WTC11 (cell line): ENCODE measurements at regions not wholly inside any gene's neighbourhood (a gene's known extent, or its start where the extent isn't known, plus 50 kb on each side); places are given as distances from the start of the nearest gene placed in this dataset.

ENCODE experiments used
- ATAC-seq: fragments of 200-7000 bp; cut with Tn5 transposase; 2 replicates; pipeline ENCODE4 v1.10.0; 2021; ENCODE audit warnings: mild to moderate bottlenecking, moderate library complexity
- CTCF ChIA-PET: fragments of 300-600 bp; sonication (Branson Sonifier 250); formaldehyde crosslinking; loops from one replicate; lab custom pipeline; 2021; ENCODE audit warnings: antibody characterized with exemption; lab: Charles Lee
- POLR2A ChIA-PET: fragments of 350-600 bp; sonication (Branson Sonifier 250); formaldehyde crosslinking; loops from one replicate; lab custom pipeline; 2021; ENCODE audit warnings: antibody characterized with exemption; lab: Charles Lee
- DNase-seq: peaks from one replicate; pipeline ENCODE4 v3.0.0; 2021; ENCODE audit warnings: low spot score
- H3K27ac Mint-ChIP-seq: 2 replicates; pipeline ENCODE4 v1.8.0; 2021; ENCODE audit warnings: mixed read lengths
- H3K27me3 Mint-ChIP-seq: 2 replicates; pipeline ENCODE4 v1.8.0; 2021; ENCODE audit warnings: low read depth, mild to moderate bottlenecking, moderate library complexity, mixed read lengths
- H3K36me3 Mint-ChIP-seq: 2 replicates; pipeline ENCODE4 v1.8.0; 2021; ENCODE audit warnings: mixed read lengths
- H3K4me1 Mint-ChIP-seq: 2 replicates; pipeline ENCODE4 v1.8.0; 2022; ENCODE audit warnings: mixed read lengths
- H3K4me3 Mint-ChIP-seq: 2 replicates; pipeline ENCODE4 v1.8.0; 2021; ENCODE audit warnings: mild to moderate bottlenecking, moderate library complexity, mixed read lengths
- H3K9me3 Mint-ChIP-seq: 2 replicates; pipeline ENCODE4 v1.8.0; 2021; ENCODE audit warnings: mixed read lengths
- EMX1 ChIP-seq: fragments of 250-450 bp; sonication (Bioruptor Pico); IDR thresholded peaks from 2 replicates; pipeline ENCODE4 v1.8.0; 2021; ENCODE audit warnings: mild to moderate bottlenecking
- GTF2I ChIP-seq: fragments of 250-450 bp; sonication (Bioruptor Pico); conservative IDR thresholded peaks from 2 replicates; pipeline ENCODE4 v1.4.0; 2021; ENCODE audit warnings: mild to moderate bottlenecking
- IRF2 ChIP-seq: sonication (generic); formaldehyde crosslinking; IDR thresholded peaks from 2 replicates; pipeline ENCODE4 v1.8.0; 2022; ENCODE audit warnings: low read depth, missing genetic modification reagents, borderline replicate concordance
- KAT7 ChIP-seq: sonication (generic); formaldehyde crosslinking; IDR thresholded peaks from 2 replicates; pipeline ENCODE4 v1.8.1; 2023; ENCODE audit warnings: missing genetic modification reagents, mild to moderate bottlenecking, borderline replicate concordance
- MXD4 ChIP-seq: fragments of 250-450 bp; sonication (Bioruptor Pico); IDR thresholded peaks from 2 replicates; pipeline ENCODE4 v1.8.0; 2021; ENCODE audit warnings: mild to moderate bottlenecking, moderate library complexity, borderline replicate concordance
- NFE2L1 ChIP-seq: sonication (generic); formaldehyde crosslinking; IDR thresholded peaks from 2 replicates; pipeline ENCODE4 v1.8.1; 2023; ENCODE audit warnings: missing genetic modification reagents
- TEAD4 ChIP-seq: sonication (generic); formaldehyde crosslinking; IDR thresholded peaks from 2 replicates; pipeline ENCODE4 v1.8.0; 2022; ENCODE audit warnings: mild to moderate bottlenecking, missing genetic modification reagents
- ZNF423 ChIP-seq: fragments of 250-450 bp; sonication (Bioruptor Pico); IDR thresholded peaks from 2 replicates; pipeline ENCODE4 v2.1.2; 2022; ENCODE audit warnings: mild to moderate bottlenecking, moderate library complexity
- TF ChIP-seq, protein P1 (sequence below): fragments of 250-450 bp; sonication (Bioruptor Pico); conservative IDR thresholded peaks from 2 replicates; pipeline ENCODE4 v1.9.0; 2021; ENCODE audit warnings: mild to moderate bottlenecking
- TF ChIP-seq, protein P2 (sequence below): sonication (generic); formaldehyde crosslinking; IDR thresholded peaks from 2 replicates; pipeline ENCODE4 v1.8.1; 2022; ENCODE audit warnings: low read depth, missing genetic modification reagents, borderline replicate concordance
- TF ChIP-seq, protein P3 (sequence below): sonication (generic); formaldehyde crosslinking; IDR thresholded peaks from 2 replicates; pipeline ENCODE4 v1.8.0; 2022; ENCODE audit warnings: mild to moderate bottlenecking, missing genetic modification reagents
- TF ChIP-seq, protein P4 (sequence below): sonication (generic); formaldehyde crosslinking; conservative IDR thresholded peaks from 2 replicates; pipeline ENCODE4 v1.8.1; 2022; ENCODE audit warnings: mild to moderate bottlenecking, missing genetic modification reagents
- TF ChIP-seq, protein P5 (sequence below): fragments of 250-450 bp; sonication (Bioruptor Pico); IDR thresholded peaks from 2 replicates; pipeline ENCODE4 v1.9.0; 2021; ENCODE audit warnings: mild to moderate bottlenecking

DNA sequence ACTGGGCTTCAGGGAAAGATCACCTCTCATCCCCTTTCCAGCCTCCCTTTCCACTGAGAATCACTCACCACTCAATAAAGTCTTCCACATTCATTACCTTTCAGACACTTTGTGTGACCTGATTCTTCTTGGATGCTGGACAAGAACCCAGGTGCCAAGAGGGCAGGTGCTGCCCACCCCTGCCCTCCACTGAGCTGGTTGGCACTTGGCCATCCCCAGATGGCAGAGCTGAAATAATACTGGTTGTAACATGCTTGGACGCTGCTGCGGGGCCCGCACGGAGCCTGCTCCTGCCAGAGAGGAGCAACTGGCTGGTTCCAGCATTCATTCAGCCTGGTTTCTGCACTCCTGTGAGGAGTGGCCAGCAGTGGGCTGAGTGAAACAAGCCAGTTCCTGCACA, 386.7 kb upstream of the CCDC196 start (continued):
- TF ChIP-seq, protein P1, sequence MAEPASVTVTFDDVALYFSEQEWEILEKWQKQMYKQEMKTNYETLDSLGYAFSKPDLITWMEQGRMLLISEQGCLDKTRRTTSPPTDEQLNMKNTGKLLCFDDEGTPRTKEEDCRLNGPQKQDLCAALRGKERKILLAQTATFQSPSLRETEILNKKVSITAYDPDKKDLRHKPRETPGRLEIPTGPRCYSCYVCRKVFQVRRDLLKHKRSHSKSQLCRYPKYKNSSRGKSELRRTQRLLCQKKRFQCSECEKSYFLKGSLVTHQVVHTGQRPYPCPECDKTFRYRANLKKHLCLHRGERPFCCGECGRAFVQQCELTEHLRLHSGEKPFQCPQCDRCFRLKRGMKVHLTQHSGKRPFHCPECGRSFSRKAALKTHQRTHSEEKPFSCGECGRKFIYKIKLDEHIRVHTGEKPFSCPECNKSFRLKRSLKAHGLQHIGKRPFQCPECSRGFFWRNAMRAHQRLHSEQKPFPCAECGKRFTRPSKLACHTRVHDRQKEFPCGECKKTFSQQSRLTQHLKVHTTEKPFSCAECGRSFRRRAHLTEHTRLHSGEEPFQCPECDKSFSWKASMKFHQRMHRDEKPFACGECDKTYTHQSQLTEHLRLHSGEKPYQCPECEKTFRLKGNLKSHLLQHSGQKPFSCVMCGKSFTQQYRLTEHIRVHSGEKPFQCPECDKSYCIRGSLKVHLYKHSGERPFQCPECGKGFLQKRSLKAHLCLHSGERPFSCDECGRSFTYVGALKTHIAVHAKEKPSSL (CRISPR knock-in tag), result no peak
- TF ChIP-seq TEAD4 (CRISPR knock-in tag), result no peak
- TF ChIP-seq, protein P2, sequence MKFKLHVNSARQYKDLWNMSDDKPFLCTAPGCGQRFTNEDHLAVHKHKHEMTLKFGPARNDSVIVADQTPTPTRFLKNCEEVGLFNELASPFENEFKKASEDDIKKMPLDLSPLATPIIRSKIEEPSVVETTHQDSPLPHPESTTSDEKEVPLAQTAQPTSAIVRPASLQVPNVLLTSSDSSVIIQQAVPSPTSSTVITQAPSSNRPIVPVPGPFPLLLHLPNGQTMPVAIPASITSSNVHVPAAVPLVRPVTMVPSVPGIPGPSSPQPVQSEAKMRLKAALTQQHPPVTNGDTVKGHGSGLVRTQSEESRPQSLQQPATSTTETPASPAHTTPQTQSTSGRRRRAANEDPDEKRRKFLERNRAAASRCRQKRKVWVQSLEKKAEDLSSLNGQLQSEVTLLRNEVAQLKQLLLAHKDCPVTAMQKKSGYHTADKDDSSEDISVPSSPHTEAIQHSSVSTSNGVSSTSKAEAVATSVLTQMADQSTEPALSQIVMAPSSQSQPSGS (CRISPR knock-in tag), result no peak
- TF ChIP-seq NFE2L1 (CRISPR knock-in tag), result no peak
- TF ChIP-seq, protein P3, sequence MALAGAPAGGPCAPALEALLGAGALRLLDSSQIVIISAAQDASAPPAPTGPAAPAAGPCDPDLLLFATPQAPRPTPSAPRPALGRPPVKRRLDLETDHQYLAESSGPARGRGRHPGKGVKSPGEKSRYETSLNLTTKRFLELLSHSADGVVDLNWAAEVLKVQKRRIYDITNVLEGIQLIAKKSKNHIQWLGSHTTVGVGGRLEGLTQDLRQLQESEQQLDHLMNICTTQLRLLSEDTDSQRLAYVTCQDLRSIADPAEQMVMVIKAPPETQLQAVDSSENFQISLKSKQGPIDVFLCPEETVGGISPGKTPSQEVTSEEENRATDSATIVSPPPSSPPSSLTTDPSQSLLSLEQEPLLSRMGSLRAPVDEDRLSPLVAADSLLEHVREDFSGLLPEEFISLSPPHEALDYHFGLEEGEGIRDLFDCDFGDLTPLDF, result no peak
- TF ChIP-seq, protein P4, sequence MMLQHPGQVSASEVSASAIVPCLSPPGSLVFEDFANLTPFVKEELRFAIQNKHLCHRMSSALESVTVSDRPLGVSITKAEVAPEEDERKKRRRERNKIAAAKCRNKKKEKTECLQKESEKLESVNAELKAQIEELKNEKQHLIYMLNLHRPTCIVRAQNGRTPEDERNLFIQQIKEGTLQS, result no peak
- TF ChIP-seq MXD4 (CRISPR knock-in tag), result no peak
- no peak for TF ChIP-seq KAT7
- no peak for TF ChIP-seq GTF2I (CRISPR knock-in tag)
- TF ChIP-seq IRF2, result no peak
- no peak for TF ChIP-seq ZNF423 (CRISPR knock-in tag)

DNA sequence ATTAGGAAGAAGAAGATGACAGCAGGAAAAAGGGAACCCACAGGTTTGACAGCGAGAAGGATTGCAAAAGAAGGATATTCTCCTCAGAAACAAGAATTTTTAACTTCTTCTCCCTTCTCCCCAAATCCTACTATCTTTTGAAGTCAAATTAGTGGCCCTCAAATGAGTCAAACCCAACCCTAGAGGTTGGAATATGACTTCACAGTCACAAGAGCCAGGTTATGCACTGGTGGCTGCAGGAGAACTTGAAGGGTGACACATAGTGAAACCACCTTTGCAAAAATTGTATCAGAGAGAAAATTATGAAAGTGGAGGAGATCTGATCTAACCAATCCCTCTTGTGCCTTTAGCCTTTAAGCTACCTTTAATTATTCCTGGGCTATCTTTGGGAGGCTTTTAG, 386.2 kb upstream of the CCDC196 start:
- Mint-ChIP-seq H3K27me3 (no peaks in the 10 kb centered on the region), H3K36me3 (no peaks in the 10 kb centered on the region; the same call in 1 of the 2 replicates), H3K9me3 (peaks cover 8% of the 10 kb centered on the region), H3K27ac (no peak overlapping the region), H3K4me3 (no peak overlapping the region), H3K4me1 (peaks cover 38% of the 10 kb centered on the region)
- POLR2A ChIA-PET, result no interaction called here
- TF ChIP-seq, protein P5, sequence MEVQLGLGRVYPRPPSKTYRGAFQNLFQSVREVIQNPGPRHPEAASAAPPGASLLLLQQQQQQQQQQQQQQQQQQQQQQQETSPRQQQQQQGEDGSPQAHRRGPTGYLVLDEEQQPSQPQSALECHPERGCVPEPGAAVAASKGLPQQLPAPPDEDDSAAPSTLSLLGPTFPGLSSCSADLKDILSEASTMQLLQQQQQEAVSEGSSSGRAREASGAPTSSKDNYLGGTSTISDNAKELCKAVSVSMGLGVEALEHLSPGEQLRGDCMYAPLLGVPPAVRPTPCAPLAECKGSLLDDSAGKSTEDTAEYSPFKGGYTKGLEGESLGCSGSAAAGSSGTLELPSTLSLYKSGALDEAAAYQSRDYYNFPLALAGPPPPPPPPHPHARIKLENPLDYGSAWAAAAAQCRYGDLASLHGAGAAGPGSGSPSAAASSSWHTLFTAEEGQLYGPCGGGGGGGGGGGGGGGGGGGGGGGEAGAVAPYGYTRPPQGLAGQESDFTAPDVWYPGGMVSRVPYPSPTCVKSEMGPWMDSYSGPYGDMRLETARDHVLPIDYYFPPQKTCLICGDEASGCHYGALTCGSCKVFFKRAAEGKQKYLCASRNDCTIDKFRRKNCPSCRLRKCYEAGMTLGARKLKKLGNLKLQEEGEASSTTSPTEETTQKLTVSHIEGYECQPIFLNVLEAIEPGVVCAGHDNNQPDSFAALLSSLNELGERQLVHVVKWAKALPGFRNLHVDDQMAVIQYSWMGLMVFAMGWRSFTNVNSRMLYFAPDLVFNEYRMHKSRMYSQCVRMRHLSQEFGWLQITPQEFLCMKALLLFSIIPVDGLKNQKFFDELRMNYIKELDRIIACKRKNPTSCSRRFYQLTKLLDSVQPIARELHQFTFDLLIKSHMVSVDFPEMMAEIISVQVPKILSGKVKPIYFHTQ (CRISPR knock-in tag), result no peak
- ATAC-seq (no peak), DNase-seq (no peak)
- CTCF ChIA-PET, result no interaction called here

DNA sequence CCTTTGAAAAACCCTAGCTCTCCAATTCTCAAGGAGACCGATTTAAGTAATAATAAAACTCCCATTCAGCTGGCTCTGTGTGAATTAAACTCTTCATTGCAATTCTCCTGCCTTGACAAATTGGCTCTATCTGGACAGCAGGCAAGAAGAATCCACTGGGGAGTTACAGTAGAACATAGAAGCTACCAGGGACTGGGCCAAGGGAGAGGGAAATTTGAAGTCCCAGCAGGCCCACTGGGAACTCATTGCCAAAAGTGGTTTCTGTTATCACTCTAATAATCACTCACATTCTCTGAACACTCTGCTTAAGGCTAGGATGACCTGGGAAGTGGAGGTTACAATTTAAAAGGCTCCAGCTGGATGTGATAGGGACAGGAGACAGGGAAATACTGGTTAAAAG, 384.5 kb upstream of the CCDC196 start:
- H3K27ac Mint-ChIP-seq, result no peak overlapping the region

More for the DNA sequence above, 384.5 kb upstream of the CCDC196 start:
- no peaks in the 10 kb centered on the region; the same call in 1 of the 2 replicates for H3K36me3 Mint-ChIP-seq
- no peak for ATAC-seq
- POLR2A ChIA-PET, result no interaction called here
- H3K4me1 Mint-ChIP-seq, result peaks cover 30% of the 10 kb centered on the region
- CTCF ChIA-PET, result no interaction called here
- TF ChIP-seq, protein P4, result no peak
- TF ChIP-seq, protein P1 (CRISPR knock-in tag), result no peak
- TF ChIP-seq EMX1 (CRISPR knock-in tag), result no peak
- no peak for DNase-seq
- 0 out of 2 replicates have a peak, but pooled peaks cover 2% of the 10 kb centered on the region for H3K27me3 Mint-ChIP-seq
- no peak overlapping the region for H3K4me3 Mint-ChIP-seq
- H3K9me3 Mint-ChIP-seq, result peaks cover 13% of the 10 kb centered on the region
